HEK293 (cell line): ENCODE measurements at regions not wholly inside any gene's neighbourhood (a gene's known extent, or its start where the extent isn't known, plus 50 kb on each side); places are given as distances from the start of the nearest gene placed in this dataset.

ENCODE experiments used
- CTCF ChIA-PET: fragments of 350-600 bp; formaldehyde crosslinking; extraction: SDS; loops from one replicate; lab custom pipeline; 2021; ENCODE audit warnings: antibody characterized with exemption; lab: Yijun Ruan, JAX
- POLR2A ChIA-PET: fragments of 300-600 bp; formaldehyde crosslinking; extraction: SDS; loops from one replicate; lab custom pipeline; 2020; ENCODE audit warnings: antibody characterized with exemption, inconsistent platforms; lab: Yijun Ruan, JAX
- H3K27ac ChIP-seq: fragments of 200-500 bp; sonication (Bioruptor generic); 2 replicates; pipeline ENCODE4 v1.5.1; 2014; ENCODE audit warnings: low read depth, low read length, control low read depth, inconsistent platforms; ENCODE audit errors: extremely low read depth
- H3K36me3 ChIP-seq, 2 experiments: fragments of 200-500 bp in 1 of 2; sonication (Bioruptor generic) in 1 of 2; 1 replicate in 1 of 2; 2 replicates in 1 of 2; pipeline ENCODE4 v1.5.1; 2014 to 2017; ENCODE audit warnings: inconsistent platforms in 2 of 2, low read length in 2 of 2; ENCODE audit not compliant: control insufficient read depth in 2 of 2, insufficient read depth in 1 of 2
- H3K4me1 ChIP-seq: fragments of 200-500 bp; sonication (Bioruptor generic); 2 replicates; pipeline ENCODE4 v1.5.1; 2014; ENCODE audit warnings: mild to moderate bottlenecking, low read length, inconsistent platforms; ENCODE audit not compliant: control insufficient read depth, insufficient read depth
- H3K4me3 ChIP-seq: 2 replicates; pipeline ENCODE4 v1.5.1; 2011; ENCODE audit warnings: low read depth, mild to moderate bottlenecking, control low read depth, low read length, moderate library complexity
- H3K9me3 ChIP-seq: fragments of 200-500 bp; sonication (Bioruptor generic); 2 replicates; pipeline ENCODE4 v1.5.1; 2014; ENCODE audit warnings: low read depth, low read length, inconsistent platforms; ENCODE audit not compliant: control insufficient read depth, insufficient read depth
- INSM2 ChIP-seq: fragments of 450-650 bp; formaldehyde crosslinking; IDR thresholded peaks from 2 replicates; pipeline ENCODE4 v1.5.1; 2016; ENCODE audit warnings: missing biosample characterization, missing genetic modification characterization
- KLF1 ChIP-seq: fragments of 450-650 bp; formaldehyde crosslinking; IDR thresholded peaks from 2 replicates; pipeline ENCODE4 v1.5.1; 2016; ENCODE audit warnings: missing biosample characterization, missing genetic modification characterization
- KLF8 ChIP-seq: fragments of 450-650 bp; formaldehyde crosslinking; IDR thresholded peaks from 2 replicates; pipeline ENCODE4 v1.5.1; 2016; ENCODE audit warnings: missing biosample characterization, missing genetic modification characterization
- KLF9 ChIP-seq: fragments of 450-650 bp; formaldehyde crosslinking; IDR thresholded peaks from 2 replicates; pipeline ENCODE4 v1.5.1; 2016; ENCODE audit warnings: missing biosample characterization, missing genetic modification characterization, low read depth
- MYNN ChIP-seq: fragments of 450-650 bp; formaldehyde crosslinking; IDR thresholded peaks from 2 replicates; pipeline ENCODE4 v1.5.1; 2016; ENCODE audit warnings: missing biosample characterization, missing genetic modification characterization, borderline replicate concordance
- RBAK ChIP-seq: fragments of 450-650 bp; formaldehyde crosslinking; IDR thresholded peaks from 2 replicates; pipeline ENCODE4 v1.5.1; 2016; ENCODE audit warnings: missing biosample characterization, missing genetic modification characterization
- WT1 ChIP-seq: fragments of 450-650 bp; formaldehyde crosslinking; IDR thresholded peaks from 2 replicates; pipeline ENCODE4 v1.5.1; 2016; ENCODE audit warnings: missing biosample characterization, missing genetic modification characterization
- ZBTB11 ChIP-seq: fragments of 450-650 bp; formaldehyde crosslinking; conservative IDR thresholded peaks from 2 replicates; pipeline ENCODE4 v1.5.1; 2016; ENCODE audit warnings: low read depth, missing biosample characterization, missing genetic modification characterization
- ZNF132 ChIP-seq: fragments of 450-650 bp; formaldehyde crosslinking; IDR thresholded peaks from 2 replicates; pipeline ENCODE4 v1.5.1; 2017; ENCODE audit warnings: missing biosample characterization, missing genetic modification characterization, borderline replicate concordance
- ZNF248 ChIP-seq: fragments of 450-650 bp; formaldehyde crosslinking; IDR thresholded peaks from 2 replicates; pipeline ENCODE4 v1.5.1; 2017; ENCODE audit warnings: missing biosample characterization, missing genetic modification characterization
- ZNF274 ChIP-seq, 2 experiments: fragments of 200-500 bp in 1 of 2; fragments of 450-650 bp in 1 of 2; sonication (Bioruptor generic) in 1 of 2; formaldehyde crosslinking in 1 of 2; IDR thresholded peaks; 2 replicates each; pipeline versions ENCODE4 v1.5.1 to v1.6.1; 2014 to 2016; ENCODE audit warnings: borderline replicate concordance in 1 of 2, inconsistent platforms in 1 of 2, low read length in 1 of 2, missing biosample characterization in 1 of 2, missing genetic modification characterization in 1 of 2
- ZNF324 ChIP-seq: fragments of 450-650 bp; formaldehyde crosslinking; IDR thresholded peaks from 2 replicates; pipeline ENCODE4 v1.5.1; 2016; ENCODE audit warnings: missing biosample characterization, missing genetic modification characterization
- ZNF366 ChIP-seq: fragments of 450-650 bp; formaldehyde crosslinking; conservative IDR thresholded peaks from 2 replicates; pipeline ENCODE4 v1.5.1; 2016; ENCODE audit warnings: missing biosample characterization, missing genetic modification characterization
- ZNF398 ChIP-seq: fragments of 450-650 bp; formaldehyde crosslinking; IDR thresholded peaks from 2 replicates; pipeline ENCODE4 v1.5.1; 2017; ENCODE audit warnings: missing biosample characterization, missing genetic modification characterization
- ZNF548 ChIP-seq: fragments of 450-650 bp; formaldehyde crosslinking; IDR thresholded peaks from 2 replicates; pipeline ENCODE4 v1.5.1; 2016; ENCODE audit warnings: missing biosample characterization, missing genetic modification characterization
- ZNF555 ChIP-seq: fragments of 450-650 bp; formaldehyde crosslinking; conservative IDR thresholded peaks from 2 replicates; pipeline ENCODE4 v1.5.1; 2017; ENCODE audit warnings: missing biosample characterization, mild to moderate bottlenecking, missing genetic modification characterization, inconsistent platforms
- ZNF558 ChIP-seq: fragments of 450-650 bp; formaldehyde crosslinking; IDR thresholded peaks from 2 replicates; pipeline ENCODE4 v1.5.1; 2016; ENCODE audit warnings: missing biosample characterization, missing genetic modification characterization
- ZNF560 ChIP-seq: fragments of 450-650 bp; formaldehyde crosslinking; IDR thresholded peaks from 2 replicates; pipeline ENCODE4 v1.5.1; 2017; ENCODE audit warnings: missing biosample characterization, missing genetic modification characterization, borderline replicate concordance
- ZNF571 ChIP-seq: fragments of 450-650 bp; formaldehyde crosslinking; IDR thresholded peaks from 2 replicates; pipeline ENCODE4 v1.5.0; 2017; ENCODE audit warnings: missing biosample characterization, missing genetic modification characterization
- ZNF600 ChIP-seq: fragments of 450-650 bp; formaldehyde crosslinking; IDR thresholded peaks from 2 replicates; pipeline ENCODE4 v1.5.1; 2016; ENCODE audit warnings: missing biosample characterization, missing genetic modification characterization
- ZNF658 ChIP-seq: fragments of 450-650 bp; formaldehyde crosslinking; IDR thresholded peaks from 2 replicates; pipeline ENCODE4; 2016; ENCODE audit warnings: missing biosample characterization, missing genetic modification characterization
- ZNF830 ChIP-seq: fragments of 450-650 bp; IDR thresholded peaks from 2 replicates; pipeline ENCODE4 v1.5.0; 2018; ENCODE audit warnings: missing biosample characterization, missing genetic modification characterization, low read depth, mild to moderate bottlenecking, moderate library complexity

GRCh38 chr5:167918813-167919483 lies 372.5 kb upstream of the WWC1 start:
- ChIA-PET CTCF (no interaction called here), POLR2A (no interaction called here)
- Histone ChIP-seq H3K9me3 (no peaks in the 10 kb centered on the region), H3K36me3 (no peaks in the 10 kb centered on the region), H3K4me3 (no peak overlapping the region), H3K27ac (no peak overlapping the region), H3K4me1 (no peaks in the 10 kb centered on the region)
- TF ChIP-seq ZNF560 (tag by site-specific recombination) = no peak
- no peak for TF ChIP-seq INSM2 (tag by site-specific recombination)
- TF ChIP-seq KLF9 (tag by site-specific recombination) = no peak
- TF ChIP-seq MYNN (tag by site-specific recombination) = no peak

GRCh38 chr5:167920589-167920988 lies 370.9 kb upstream of the WWC1 start:
- POLR2A ChIA-PET = no interaction called here
- Histone ChIP-seq H3K36me3 (no peaks in the 10 kb centered on the region), H3K4me3 (no peak overlapping the region), H3K4me1 (no peaks in the 10 kb centered on the region), H3K9me3 (no peaks in the 10 kb centered on the region), H3K27ac (no peak overlapping the region)
- CTCF ChIA-PET = no interaction called here
- no peak for TF ChIP-seq ZNF558 (tag by site-specific recombination)
- TF ChIP-seq ZNF366 (tag by site-specific recombination) = no peak
- TF ChIP-seq ZNF571 (tag by site-specific recombination) = no peak
- no peak for TF ChIP-seq MYNN (tag by site-specific recombination)
- TF ChIP-seq WT1 (tag by site-specific recombination) = no peak
- no peak for TF ChIP-seq ZNF274 (IDR thresholded peaks at IDR 0.05; ENCODE audit: low read length)
- no peak for TF ChIP-seq ZNF274 (tag by site-specific recombination; IDR thresholded peaks at IDR 0.05; ENCODE audit: borderline replicate concordance)
- no peak for TF ChIP-seq KLF8 (tag by site-specific recombination)
- TF ChIP-seq ZNF324 (tag by site-specific recombination) = no peak
- no peak for TF ChIP-seq ZNF600 (tag by site-specific recombination)
- no peak for TF ChIP-seq ZBTB11 (tag by site-specific recombination)
- no peak for TF ChIP-seq ZNF132 (tag by site-specific recombination)
- no peak for TF ChIP-seq ZNF658 (tag by site-specific recombination)
- TF ChIP-seq ZNF555 (tag by site-specific recombination) = no peak
- no peak for TF ChIP-seq ZNF398 (tag by site-specific recombination)
- TF ChIP-seq RBAK (tag by site-specific recombination) = no peak
- no peak for TF ChIP-seq ZNF830 (tag by site-specific recombination)
- no peak for TF ChIP-seq KLF1 (tag by site-specific recombination)
- TF ChIP-seq ZNF248 (tag by site-specific recombination) = no peak
- TF ChIP-seq ZNF548 (tag by site-specific recombination) = no peak
